ENCODE measurements at regions not wholly inside any gene's neighbourhood (a gene's known extent, or its start where the extent isn't known, plus 50 kb on each side); places are given as distances from the start of the nearest gene placed in this dataset.

- DNase-seq = no peak
Observed at GRCh38 chr16:64638766-64639165, 483.1 kb downstream of the CDH11 start.

- no peak for DNase-seq
Observed at GRCh38 chr16:64629622-64630021, 492.2 kb downstream of the CDH11 start.

GRCh38 chr16:64627781-64628180 is 494.1 kb downstream of the CDH11 start:
- DNase-seq = no peak

GRCh38 chr16:64627288-64627687 is 494.6 kb downstream of the CDH11 start:
- no peak for DNase-seq

- DNase-seq = no peak
Observed at GRCh38 chr16:64626776-64627175, 495.1 kb downstream of the CDH11 start.

GRCh38 chr16:64621616-64622015 is 500.2 kb downstream of the CDH11 start:
- no peak for DNase-seq

GRCh38 chr16:64617836-64618476 is 503.9 kb downstream of the CDH11 start:
- peak; percentile 5 for DNase-seq

GRCh38 chr16:64615630-64616280 is 506.1 kb downstream of the CDH11 start:
- DNase-seq = peak; percentile 74

- no peak for DNase-seq
Observed at GRCh38 chr16:64596196-64596595, 525.7 kb downstream of the CDH11 start.

- no peak for DNase-seq
Observed at GRCh38 chr16:64590513-64590912, 531.4 kb downstream of the CDH11 start.

GRCh38 chr16:64589836-64590235 is 532.0 kb downstream of the CDH11 start:
- DNase-seq = no peak

GRCh38 chr16:64586781-64587180 is 535.1 kb downstream of the CDH11 start:
- peak; percentile 45 for DNase-seq

- no peak for DNase-seq
Observed at GRCh38 chr16:64585367-64585766, 536.5 kb downstream of the CDH11 start.

GRCh38 chr16:64580558-64580957 is 541.3 kb downstream of the CDH11 start:
- no peak for DNase-seq

- DNase-seq = no peak
Observed at GRCh38 chr16:64579712-64580111, 542.2 kb downstream of the CDH11 start.

GRCh38 chr16:64545768-64546167 is 576.1 kb downstream of the CDH11 start:
- DNase-seq = no peak

GRCh38 chr16:64544859-64545258 is 577.0 kb downstream of the CDH11 start:
- DNase-seq = no peak

- DNase-seq = no peak
Observed at GRCh38 chr16:64543441-64543840, 578.4 kb downstream of the CDH11 start.

- no peak for DNase-seq
Observed at GRCh38 chr16:64543031-64543430, 578.8 kb downstream of the CDH11 start.

GRCh38 chr16:64542152-64542551 is 579.7 kb downstream of the CDH11 start:
- DNase-seq = no peak

GRCh38 chr16:64541621-64542020 is 580.2 kb downstream of the CDH11 start:
- no peak for DNase-seq

- no peak for DNase-seq
Observed at GRCh38 chr16:64540434-64540833, 581.4 kb downstream of the CDH11 start.

- DNase-seq = no peak
Observed at GRCh38 chr16:64539811-64540371, 582.0 kb downstream of the CDH11 start.

GRCh38 chr16:64534180-64534780 is 587.6 kb downstream of the CDH11 start:
- no peak for DNase-seq
